ENCODE measurements at regions not wholly inside any gene's neighbourhood (a gene's known extent, or its start where the extent isn't known, plus 50 kb on each side); places are given as distances from the start of the nearest gene placed in this dataset.

DNA sequence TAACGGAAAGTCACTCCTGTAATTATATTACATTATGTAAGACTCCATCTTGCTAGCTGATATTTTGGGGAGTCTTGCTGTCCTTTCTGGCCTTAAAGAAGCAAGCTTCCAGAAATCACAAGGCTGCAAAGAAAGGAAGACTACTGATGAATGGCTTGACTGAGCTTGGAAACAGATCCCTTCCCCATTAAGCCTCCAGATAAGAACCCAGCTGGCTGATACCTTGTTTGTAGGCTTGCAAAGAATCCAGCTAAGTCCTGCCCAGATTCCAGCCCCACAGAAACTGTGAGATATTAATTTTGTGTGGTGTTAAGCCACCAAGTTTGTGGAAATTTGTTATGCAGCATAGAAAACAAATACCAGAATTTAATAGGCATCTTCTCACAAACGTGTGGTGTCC, 49.9 kb upstream of the TMEM106B start:
- no peak for DNase-seq (ENCODE audit: low read depth)
- H3K4me3 ChIP-seq (ENCODE audit: low read depth, low read length), result no peak overlapping the region
- TF ChIP-seq, protein P1, sequence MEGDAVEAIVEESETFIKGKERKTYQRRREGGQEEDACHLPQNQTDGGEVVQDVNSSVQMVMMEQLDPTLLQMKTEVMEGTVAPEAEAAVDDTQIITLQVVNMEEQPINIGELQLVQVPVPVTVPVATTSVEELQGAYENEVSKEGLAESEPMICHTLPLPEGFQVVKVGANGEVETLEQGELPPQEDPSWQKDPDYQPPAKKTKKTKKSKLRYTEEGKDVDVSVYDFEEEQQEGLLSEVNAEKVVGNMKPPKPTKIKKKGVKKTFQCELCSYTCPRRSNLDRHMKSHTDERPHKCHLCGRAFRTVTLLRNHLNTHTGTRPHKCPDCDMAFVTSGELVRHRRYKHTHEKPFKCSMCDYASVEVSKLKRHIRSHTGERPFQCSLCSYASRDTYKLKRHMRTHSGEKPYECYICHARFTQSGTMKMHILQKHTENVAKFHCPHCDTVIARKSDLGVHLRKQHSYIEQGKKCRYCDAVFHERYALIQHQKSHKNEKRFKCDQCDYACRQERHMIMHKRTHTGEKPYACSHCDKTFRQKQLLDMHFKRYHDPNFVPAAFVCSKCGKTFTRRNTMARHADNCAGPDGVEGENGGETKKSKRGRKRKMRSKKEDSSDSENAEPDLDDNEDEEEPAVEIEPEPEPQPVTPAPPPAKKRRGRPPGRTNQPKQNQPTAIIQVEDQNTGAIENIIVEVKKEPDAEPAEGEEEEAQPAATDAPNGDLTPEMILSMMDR (conservative IDR thresholded peaks at IDR 0.05; ENCODE audit: low read depth, low read length), result no peak

Data from epithelial cell of proximal tubule (primary cell).